Right lobe of liver (tissue), 4 donors: ENCODE measurements at regions not wholly inside any gene's neighbourhood (a gene's known extent, or its start where the extent isn't known, plus 50 kb on each side); places are given as distances from the start of the nearest gene placed in this dataset.

Source experiments
- POLR2A ChIP-seq: fragments of 450-650 bp; IDR thresholded peaks from one replicate; pipeline ENCODE4 v1.6.1; 2017; ENCODE audit warnings: antibody characterized with exemption, mild to moderate bottlenecking
- TF ChIP-seq, protein P1 (sequence below), 4 donors: fragments of 200-600 bp in 3 of 4; fragments of 450-650 bp in 1 of 4; IDR thresholded peaks; one replicate each; pipeline versions ENCODE4 v1.5.1 to v1.8.0; 2016 to 2022; ENCODE audit warnings: antibody characterized with exemption in 4 of 4, mild to moderate bottlenecking in 2 of 4
- donor health status: DM: no; HTN: no; CAD: no.
- donor health status: DM: no; HTN: no; CAD: no.
- donor health status: DM: no; HTN: yes; CAD: no.

DNA sequence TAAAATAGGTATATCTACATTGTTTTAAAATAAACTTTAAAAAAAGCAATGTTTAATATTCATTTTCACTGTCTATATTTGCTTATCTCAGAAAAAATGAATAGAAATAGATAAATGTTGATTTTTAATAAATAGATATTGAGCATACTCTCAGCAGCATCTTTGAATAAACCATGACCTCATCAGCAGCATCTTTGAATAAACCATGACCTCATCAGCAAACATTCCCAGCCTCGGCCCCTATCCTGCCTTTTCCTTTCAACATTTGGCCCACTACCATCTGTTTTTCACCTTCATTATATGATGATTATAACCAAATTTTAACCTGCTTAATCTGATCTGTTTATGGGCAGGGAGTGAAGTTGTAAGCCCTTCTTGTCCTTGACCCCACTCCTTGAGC is 148.7 kb upstream of the SAMSN1 start:
- TF ChIP-seq POLR2A = no peak
- TF ChIP-seq, protein P1, sequence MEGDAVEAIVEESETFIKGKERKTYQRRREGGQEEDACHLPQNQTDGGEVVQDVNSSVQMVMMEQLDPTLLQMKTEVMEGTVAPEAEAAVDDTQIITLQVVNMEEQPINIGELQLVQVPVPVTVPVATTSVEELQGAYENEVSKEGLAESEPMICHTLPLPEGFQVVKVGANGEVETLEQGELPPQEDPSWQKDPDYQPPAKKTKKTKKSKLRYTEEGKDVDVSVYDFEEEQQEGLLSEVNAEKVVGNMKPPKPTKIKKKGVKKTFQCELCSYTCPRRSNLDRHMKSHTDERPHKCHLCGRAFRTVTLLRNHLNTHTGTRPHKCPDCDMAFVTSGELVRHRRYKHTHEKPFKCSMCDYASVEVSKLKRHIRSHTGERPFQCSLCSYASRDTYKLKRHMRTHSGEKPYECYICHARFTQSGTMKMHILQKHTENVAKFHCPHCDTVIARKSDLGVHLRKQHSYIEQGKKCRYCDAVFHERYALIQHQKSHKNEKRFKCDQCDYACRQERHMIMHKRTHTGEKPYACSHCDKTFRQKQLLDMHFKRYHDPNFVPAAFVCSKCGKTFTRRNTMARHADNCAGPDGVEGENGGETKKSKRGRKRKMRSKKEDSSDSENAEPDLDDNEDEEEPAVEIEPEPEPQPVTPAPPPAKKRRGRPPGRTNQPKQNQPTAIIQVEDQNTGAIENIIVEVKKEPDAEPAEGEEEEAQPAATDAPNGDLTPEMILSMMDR (IDR thresholded peaks at IDR 0.05) = no peak
